DND-41 (cell line): ENCODE measurements at regions not wholly inside any gene's neighbourhood (a gene's known extent, or its start where the extent isn't known, plus 50 kb on each side); places are given as distances from the start of the nearest gene placed in this dataset.

Experiments used
- CTCF ChIP-seq: IDR thresholded peaks from 2 replicates; pipeline ENCODE4 v1.5.1; 2012; ENCODE audit warnings: borderline replicate concordance, low read length, moderate library complexity, mild to moderate bottlenecking; ENCODE audit not compliant: poor library complexity, severe bottlenecking; ENCODE audit errors: extremely low read depth
- EZH2 ChIP-seq: IDR thresholded peaks from 3 replicates; pipeline ENCODE4 v1.6.1; 2012; ENCODE audit warnings: borderline replicate concordance, low read depth, mild to moderate bottlenecking, moderate library complexity, low read length, inconsistent platforms; ENCODE audit not compliant: severe bottlenecking

- TF ChIP-seq CTCF (no peak), EZH2 (no peak)
Observed at GRCh38 chr12:87596134-87596533, 433.1 kb downstream of the C12orf50 start.
